ENCODE measurements at regions not wholly inside any gene's neighbourhood (a gene's known extent, or its start where the extent isn't known, plus 50 kb on each side); places are given as distances from the start of the nearest gene placed in this dataset.
"Not testable (repeated sequence)": the region's sequence is repeated elsewhere in the genome, so short reads cannot be mapped to it uniquely, and the experiment has no call there.

DNA sequence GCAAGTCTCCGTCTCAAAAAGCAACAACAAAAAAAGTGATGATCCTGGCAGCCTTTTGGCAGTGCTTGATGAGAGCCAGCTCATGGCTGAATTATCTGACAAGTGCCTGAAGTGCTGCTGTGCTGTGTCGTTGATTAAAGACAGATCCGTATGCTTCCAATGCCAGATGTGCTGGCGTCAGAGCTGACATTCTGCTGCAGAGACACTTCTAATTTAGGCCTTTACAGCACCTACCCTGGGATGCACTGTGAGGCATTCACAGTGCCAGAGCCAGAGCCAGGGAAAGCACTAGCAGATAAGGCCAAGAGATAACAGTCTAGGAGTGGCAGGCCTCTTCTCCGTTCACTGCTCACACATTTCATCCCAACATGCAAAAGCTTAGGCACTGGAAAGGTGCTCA is 995.5 kb downstream of the RAB28 start:
- intact Hi-C loops (cut with DNase I): loop anchor here (5.0 kb wide), 5 partner anchors 74 to 316 kb away; no protein-coding TSS in a partner anchor
- ATAC-seq (peak; percentile 98), DNase-seq (ENCODE audit: missing footprints) (peak; percentile 60)

DNA sequence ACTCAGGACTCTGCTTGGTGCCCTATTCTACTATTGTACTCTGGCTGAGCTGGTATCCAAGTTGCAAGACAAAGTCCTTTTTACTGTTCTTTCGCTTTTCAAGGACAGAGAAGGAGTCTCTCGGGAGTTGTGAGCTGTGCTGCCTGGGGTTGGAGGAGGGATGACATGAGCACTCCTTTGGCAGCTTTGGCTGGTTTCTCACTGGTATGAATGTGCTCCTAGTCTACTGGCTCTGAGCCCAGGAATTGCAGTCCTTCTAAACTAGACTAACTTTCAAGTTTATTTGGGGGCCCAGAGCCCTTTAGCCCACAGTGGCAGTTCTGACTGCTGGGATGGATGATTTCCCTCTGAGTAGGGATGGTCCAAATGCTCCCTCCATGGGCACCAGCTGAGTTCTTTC is 997.1 kb downstream of the RAB28 start:
- intact Hi-C loops (cut with DNase I): loop anchor here (5.0 kb wide), 5 partner anchors 75 to 315 kb away; no protein-coding TSS in a partner anchor
- DNase-seq (ENCODE audit: missing footprints): peak; percentile 57
- ATAC-seq: peak; percentile 60

DNA sequence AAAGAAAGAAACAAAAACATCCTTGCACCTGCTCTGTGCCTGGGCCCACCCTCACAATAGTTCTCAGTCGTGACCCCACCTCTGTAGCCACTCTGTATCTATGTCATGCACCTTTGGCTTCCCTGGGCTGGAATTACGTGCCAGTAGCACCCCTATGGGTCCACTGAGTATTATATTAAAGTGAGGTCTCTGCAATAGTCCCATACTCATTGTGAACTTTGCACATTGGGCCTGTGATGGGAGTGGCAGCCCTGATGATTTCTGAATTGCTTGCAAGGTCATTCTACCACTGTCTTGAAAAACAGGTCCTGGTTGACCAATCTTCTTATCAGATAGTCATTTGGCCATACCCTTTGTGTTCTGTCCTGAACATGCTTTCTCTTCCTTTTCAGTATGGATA is 1012.1 kb downstream of the RAB28 start:
- DNase-seq (ENCODE audit: missing footprints): no peak
- intact Hi-C loops (cut with DNase I): no loop called here
- ATAC-seq: no peak

DNA sequence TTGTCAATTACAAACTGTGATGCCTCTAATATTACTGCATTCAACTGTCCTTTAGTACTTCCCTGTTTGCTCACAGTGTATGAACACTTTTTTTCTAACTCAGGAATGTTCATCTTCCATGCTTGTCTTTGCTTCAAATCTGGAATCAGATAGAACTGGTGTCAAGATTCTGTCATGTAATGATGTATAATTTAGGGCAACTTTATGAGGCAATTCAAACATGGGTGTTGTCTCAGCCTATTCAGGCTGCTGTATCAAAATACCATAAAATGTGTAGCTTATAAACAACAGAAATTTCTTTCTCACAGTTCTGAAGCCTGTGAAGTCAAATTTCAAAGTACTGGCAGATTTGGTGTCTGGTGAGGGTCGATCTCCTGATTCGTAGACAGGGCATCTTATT is 1012.9 kb downstream of the RAB28 start:
- intact Hi-C loops (cut with DNase I): no loop called here
- ATAC-seq (no peak), DNase-seq (ENCODE audit: missing footprints) (no peak)

DNA sequence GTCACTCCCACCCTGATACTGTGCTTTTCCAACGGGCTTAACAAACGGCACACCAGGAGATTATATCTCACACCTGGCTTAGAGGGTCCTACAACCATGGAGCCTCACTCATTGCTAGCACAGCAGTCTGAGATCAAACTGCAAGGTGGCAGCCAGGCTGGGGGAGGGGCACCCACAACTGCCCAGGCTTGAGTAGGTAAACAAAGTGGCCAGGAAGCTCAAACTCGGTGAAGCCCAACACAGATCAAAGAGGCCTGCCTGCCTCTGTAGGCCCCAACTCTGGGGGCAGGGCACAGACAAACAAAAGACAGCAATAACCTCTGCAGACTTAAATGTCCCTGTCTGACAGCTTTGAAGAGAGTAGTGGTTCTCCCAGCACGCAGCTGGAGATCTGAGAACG is 1022.6 kb downstream of the RAB28 start:
- DNase-seq (ENCODE audit: missing footprints); ATAC-seq; intact Hi-C loops (cut with DNase I): not testable (repeated sequence)

DNA sequence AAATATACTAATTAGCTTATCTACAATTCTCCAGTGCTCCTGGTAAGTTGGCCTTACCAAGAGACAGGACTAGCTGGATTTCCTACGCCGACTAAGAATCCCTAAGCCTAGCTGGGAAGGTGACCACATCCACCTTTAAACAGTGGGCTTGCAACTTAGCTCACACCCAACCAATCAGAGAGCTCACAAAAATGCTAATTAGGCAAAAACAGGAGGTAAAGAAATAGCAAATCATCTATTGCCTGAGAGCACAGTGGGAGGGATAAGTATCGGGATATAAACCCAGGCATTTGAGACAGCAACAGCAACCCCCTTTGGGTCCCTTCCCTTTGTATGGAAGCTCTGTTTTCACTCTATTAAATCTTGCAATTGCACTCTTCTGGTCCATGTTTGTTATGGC is 1025.0 kb downstream of the RAB28 start:
- intact Hi-C loops (cut with DNase I): no loop called here
- ATAC-seq (no peak), DNase-seq (ENCODE audit: missing footprints) (no peak)

DNA sequence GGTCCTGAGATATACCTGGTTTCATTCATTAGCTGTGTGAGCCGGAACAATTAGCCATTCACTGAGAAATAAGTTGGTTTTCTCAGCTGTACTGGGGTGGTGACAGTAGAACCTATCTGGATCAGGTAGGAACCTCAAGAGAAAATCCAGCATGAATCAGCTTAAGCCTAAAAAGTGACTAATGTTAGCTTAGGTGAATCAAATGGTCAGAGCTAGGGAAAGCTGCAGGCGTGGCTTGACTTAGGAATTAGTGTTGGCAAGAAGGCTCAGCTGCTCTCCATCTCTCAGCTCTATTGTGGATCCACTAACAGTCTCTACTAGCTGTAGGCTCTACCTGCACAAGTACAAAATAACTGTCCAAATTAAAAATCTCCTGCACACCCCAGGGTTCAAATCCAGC is 1025.5 kb downstream of the RAB28 start:
- no peak for DNase-seq (ENCODE audit: missing footprints)
- intact Hi-C loops (cut with DNase I): no loop called here
- ATAC-seq: no peak

DNA sequence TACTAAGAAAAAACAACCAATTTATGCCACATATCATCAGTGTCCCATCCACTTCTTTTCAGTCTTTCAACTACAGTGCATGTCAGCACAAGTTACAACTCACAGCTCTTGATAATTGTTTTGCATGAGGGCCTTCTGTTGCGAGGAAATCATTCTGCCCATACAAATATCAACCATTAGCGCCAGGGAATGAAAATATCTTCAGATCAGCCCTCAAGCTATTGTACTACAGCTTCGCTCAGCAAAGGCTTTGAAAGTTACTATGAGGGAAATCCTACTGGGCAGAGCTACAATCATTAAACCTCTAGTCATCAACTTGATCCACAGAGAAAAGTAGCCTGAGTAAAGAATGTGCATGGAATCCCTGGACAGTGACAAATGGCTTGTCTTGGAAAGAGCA is 1023.6 kb upstream of the HS3ST1 start:
- intact Hi-C loops (cut with DNase I): no loop called here
- no peak for DNase-seq (ENCODE audit: missing footprints)
- ATAC-seq: no peak

DNA sequence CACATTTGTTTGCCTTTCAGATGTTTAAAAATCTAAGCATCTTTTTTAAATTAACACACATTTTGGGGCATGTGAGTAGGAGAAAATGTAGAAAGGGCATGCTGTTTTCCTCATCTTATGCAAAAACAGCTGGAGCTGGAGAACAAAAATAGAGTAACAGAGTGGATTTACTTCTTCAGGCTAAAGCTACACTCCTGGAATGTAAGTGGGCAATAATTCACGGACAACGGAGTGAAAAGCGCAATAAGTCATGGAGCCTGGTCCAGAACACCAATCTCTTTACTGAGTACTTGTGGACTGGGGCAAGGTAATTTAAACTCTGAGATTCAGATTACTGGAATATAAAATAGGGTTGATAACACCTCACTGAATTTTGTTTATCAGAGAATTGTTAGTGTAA is 1018.8 kb upstream of the HS3ST1 start:
- ATAC-seq: no peak
- no peak for DNase-seq (ENCODE audit: missing footprints)

DNA sequence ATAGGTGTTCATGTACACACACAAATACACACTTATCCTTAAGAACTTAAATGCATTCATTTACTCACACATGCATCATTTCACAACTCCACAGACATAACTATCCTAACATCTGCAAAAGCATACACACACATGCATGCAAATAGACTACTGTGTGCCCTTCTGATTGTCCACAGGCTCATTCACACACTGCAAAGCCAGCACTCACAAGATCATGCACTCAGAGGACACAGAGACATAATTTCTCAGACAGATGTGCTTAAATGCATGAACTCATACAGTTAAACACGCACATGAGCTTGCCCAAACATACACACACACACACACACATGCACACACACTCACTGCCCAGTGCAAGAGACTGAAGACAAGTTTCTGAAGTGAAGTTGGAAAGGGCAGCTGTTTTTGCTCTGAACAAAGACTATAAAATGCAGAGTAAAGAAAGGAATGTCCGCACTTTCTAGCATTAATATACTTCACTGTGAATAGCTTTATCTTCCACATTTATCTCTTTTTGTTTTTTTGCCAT is 1018.0 kb upstream of the HS3ST1 start:
- DNase-seq (ENCODE audit: missing footprints) (no peak), ATAC-seq (peak; percentile 38)
- intact Hi-C loops (cut with DNase I): no loop called here

More for the DNA sequence above, 1018.8 kb upstream of the HS3ST1 start:
- intact Hi-C loops (cut with DNase I): no loop called here

DNA sequence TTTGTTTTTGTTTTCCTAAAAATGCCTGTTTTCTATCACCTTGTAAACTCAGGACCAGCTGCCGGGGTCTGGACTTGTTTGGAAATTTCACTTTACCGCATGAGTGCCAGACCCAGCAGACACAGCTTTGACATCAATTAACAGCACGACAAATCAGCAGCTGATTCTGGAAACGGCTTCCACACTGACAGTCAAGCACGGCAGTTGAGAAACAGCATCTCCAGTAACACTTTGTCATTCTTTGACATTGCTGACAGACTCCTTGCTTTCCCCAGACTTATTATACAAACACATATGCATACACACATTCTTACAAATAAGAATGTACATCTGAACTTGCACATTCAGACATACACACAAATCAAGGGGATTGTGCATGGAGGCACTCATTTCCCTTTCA is 1017.6 kb upstream of the HS3ST1 start:
- no peak for DNase-seq (ENCODE audit: missing footprints)
- intact Hi-C loops (cut with DNase I): no loop called here
- ATAC-seq: peak; percentile 82

DNA sequence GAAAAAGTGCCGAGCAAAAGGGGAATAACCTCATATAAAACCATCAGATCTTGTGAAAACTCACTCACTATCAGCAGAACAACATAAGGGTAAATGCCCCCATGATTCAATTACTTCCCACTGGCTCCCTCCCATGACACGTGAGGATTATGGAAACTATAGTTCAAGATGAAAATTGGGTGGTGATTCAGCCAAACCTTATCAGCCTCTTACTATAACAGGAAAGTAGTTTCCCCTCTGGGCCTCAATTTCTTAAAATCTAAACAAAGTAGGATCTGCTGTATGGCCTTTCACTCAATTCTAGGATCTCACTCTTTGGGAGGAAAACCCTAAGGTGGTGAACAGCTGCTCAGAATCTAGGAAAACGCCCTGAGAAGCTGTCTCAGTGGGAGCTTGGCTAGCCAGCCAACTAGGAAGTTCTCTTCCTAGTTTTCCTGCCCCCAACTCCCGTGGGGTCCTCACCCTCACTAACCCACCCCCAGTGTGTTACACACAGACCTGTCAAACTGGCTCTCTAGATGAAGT is 1017.1 kb upstream of the HS3ST1 start:
- DNase-seq (ENCODE audit: missing footprints) (no peak), ATAC-seq (no peak)
- intact Hi-C loops (cut with DNase I): no loop called here

DNA sequence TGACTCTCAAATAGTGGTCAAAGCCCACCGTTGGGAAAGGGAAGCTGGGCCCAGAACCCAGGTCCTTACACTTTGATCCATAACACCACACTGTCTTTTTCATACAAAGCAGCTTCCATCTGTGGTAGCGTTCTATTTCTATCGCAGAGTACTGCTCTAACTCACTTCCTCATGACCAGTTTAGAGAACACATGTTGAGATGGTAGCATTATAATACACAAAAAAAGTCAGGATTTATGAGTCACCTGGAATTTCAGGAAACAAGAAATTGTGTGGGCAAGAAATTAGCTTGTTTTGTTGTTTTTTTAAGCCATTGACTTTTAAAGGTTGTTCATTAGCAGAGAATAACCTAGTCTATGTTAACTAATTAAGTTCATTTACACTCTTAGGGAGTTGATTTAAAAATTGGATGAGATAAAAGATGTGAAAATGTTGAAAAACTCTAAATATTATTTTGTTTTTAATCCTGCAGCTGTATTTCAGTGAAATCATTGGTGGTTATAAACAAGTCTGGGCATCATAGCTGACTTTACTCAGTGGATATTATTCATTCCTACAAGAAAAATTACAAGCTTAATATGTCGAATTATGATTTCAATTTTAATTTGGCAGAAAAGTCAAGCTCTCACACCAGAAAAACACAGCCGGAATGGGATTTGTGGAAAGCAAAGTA is 1011.1 kb upstream of the HS3ST1 start:
- DNase-seq (ENCODE audit: missing footprints) (no peak), ATAC-seq (no peak)
- intact Hi-C loops (cut with DNase I): no loop called here

DNA sequence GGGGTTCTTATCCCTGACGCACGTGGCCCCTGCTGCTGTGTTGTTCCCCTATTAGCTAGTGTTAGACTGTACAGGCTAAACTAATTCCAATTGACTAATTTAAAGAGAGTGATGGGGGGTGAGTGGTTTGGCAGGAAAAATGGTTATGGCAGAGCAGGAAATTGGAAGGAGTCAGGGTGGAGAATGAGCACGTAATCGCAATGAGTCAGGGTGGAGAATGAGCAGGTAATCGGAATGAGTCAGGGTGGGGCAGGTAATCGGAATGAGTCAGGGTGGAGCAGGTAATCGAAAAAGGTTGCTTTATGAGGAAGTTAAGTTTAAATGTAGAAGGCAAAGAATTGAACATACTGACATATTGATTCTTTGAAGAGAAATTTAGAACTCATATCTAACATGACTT is 1002.6 kb upstream of the HS3ST1 start:
- intact Hi-C loops (cut with DNase I); DNase-seq (ENCODE audit: missing footprints); ATAC-seq: not testable (repeated sequence)

DNA sequence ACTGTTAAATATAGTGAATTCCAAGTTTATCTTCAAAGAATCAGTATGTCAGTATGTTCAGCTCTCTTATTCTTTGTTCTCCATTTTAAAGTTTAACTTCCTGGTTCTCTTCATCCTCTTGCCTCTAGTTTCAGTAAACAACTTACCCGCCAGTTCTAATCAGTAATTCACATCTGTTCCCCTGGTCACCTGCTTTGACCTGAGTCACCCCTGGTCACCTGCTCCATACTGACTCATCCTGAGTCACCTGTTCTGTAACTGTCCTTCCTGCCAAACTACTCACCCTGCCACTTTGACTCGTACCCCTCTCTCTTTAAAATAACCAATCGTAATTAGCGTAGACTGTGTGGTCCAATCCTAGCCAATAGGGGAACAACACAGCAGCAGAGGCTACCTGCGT is 992.7 kb upstream of the HS3ST1 start:
- DNase-seq (ENCODE audit: missing footprints): no peak
- ATAC-seq: no peak
- intact Hi-C loops (cut with DNase I): no loop called here

DNA sequence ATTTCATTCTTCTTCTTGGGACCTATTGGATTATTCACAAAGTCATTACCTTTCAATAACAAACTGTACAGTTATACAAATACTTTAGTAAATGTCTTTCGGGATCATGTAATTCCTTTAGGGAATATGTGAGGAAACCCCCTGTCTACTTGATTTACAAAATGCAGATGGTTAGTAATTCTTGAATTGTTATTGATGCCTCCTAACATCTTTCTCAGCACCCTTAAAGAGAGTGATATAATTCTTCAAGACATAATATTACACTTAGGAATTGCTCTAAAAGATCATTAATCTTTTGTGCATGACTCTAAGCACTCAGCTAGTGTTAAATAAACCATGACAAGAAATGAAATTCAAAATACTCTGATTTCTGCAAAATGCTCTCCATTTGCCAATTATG is 988.1 kb upstream of the HS3ST1 start:
- no peak for ATAC-seq
- intact Hi-C loops (cut with DNase I): no loop called here
- no peak for DNase-seq (ENCODE audit: missing footprints)

DNA sequence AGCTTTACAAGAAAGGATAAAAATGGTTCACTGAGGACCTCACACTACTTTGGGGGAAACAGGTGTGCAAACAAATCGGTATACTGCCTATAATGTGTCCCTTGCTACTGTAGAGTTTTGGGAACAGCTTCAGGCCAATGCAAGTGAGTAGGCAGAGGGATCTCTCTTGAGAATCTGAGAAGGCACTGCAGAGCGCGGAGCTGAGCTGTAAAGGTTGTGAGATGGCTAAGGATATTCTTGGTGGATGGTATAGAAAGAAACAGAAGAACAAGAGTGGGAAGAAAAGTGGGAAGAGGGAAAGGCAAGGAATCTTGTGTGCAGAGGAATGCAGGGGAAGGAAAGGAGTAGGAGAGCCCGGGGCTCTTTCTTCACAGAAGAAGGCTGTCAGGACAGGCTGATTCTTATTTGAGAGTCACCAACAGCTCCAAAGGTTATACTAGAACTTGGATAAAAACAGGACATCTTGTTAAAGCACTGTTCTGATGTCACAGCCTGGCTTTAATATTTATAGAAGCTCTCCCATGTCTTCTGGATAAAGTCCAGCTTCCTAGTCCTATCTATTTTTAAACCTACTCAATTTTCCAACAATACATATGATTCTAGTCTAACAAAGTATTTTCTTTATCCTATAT is 985.6 kb upstream of the HS3ST1 start:
- intact Hi-C loops (cut with DNase I): no loop called here
- DNase-seq (ENCODE audit: missing footprints) (no peak), ATAC-seq (no peak)

DNA sequence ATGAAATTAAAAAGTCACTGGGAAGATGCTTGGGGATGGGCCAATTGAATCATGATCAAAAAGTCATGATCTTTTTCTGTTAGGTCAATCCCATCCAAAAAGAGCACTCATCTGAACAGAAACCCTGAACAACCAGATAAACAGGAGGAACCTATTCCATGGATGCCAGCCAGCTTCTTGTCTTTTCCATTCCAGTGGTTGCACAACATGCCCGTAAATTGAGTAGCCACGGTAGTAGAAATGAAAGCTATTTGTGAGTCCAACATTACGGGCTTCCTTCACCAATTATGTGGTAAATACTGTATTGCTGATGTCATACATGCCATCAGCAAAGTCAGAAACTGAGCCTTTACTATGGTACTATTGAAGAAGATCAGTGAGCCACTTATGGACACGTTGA is 982.4 kb upstream of the HS3ST1 start:
- DNase-seq (ENCODE audit: missing footprints) (no peak), ATAC-seq (no peak)
- intact Hi-C loops (cut with DNase I): no loop called here

DNA sequence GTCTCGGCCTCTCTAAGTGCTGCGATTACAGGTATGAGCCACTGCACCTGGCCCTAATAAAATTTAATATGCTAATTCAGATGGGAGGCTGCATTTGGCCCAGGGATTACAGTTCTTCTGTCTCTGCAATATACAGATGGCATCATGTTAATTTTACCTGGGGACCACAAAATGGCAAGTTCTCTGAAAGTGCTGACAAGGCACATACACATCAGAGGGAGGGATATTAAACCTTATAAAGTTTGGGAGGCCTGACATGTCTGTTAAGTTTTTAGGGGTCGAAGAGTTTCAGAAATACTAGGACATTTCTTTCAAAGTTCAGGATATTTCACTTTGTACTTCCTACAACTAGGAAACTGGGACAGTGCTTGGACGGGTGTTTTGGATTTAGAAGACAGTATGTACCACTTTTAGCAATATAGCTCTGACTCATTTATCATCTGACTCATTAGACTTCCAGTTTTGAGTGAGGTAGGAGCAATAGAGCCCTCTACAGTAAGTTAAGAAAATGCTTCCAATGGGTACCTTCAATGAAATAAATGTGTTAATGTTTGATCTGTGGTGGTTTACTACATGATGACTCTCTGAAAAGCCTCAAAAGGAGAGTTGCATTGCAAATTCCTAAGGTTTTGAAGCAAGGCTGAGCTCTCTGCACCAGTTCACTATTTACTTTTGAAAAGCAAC is 981.0 kb upstream of the HS3ST1 start:
- ATAC-seq: no peak
- intact Hi-C loops (cut with DNase I): no loop called here

DNA sequence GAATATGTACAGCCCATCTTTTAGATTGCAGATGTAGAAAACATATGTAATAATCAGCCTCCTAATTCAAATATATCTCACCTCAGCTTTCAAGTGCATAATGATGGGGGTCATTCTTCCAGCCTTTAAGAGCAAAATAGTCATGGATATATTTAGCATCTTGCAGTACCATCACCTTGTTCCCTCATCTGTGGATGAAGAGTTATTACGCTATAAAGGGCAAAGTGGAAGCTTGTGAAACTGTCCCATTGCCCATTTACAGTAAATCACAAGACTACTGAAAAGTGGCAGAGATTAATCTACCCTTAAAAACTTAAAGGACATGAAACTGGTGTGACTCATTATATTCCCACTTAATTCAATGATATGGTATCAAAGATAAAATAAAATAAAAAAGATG is 979.7 kb upstream of the HS3ST1 start:
- ATAC-seq: no peak
- no peak for DNase-seq (ENCODE audit: missing footprints)
- intact Hi-C loops (cut with DNase I): no loop called here

More for the DNA sequence above, 981.0 kb upstream of the HS3ST1 start:
- no peak for DNase-seq (ENCODE audit: missing footprints)
